GM06990 (cell line): ENCODE measurements at regions not wholly inside any gene's neighbourhood (a gene's known extent, or its start where the extent isn't known, plus 50 kb on each side); places are given as distances from the start of the nearest gene placed in this dataset.
"Not testable (repeated sequence)": the region's sequence is repeated elsewhere in the genome, so short reads cannot be mapped to it uniquely, and the experiment has no call there.

Source experiments
- DNase-seq: peaks from one replicate; pipeline ENCODE4 v3.0.0-alpha.2; 2011; ENCODE audit not compliant: insufficient read length; ENCODE audit errors: extremely low read depth
- H3K27me3 ChIP-seq: replicated peaks from 2 replicates; pipeline ENCODE4 v1.6.0; 2011; ENCODE audit warnings: low read length; ENCODE audit not compliant: control insufficient read depth, insufficient read depth
- H3K36me3 ChIP-seq: 2 replicates; pipeline ENCODE4 v1.5.1; 2011; ENCODE audit warnings: low read length; ENCODE audit not compliant: control insufficient read depth, insufficient read depth
- H3K4me3 ChIP-seq: replicated peaks from 2 replicates; pipeline ENCODE4 v1.5.1; 2011; ENCODE audit warnings: low read depth, mild to moderate bottlenecking, control low read depth, low read length
- TF ChIP-seq, protein P1 (sequence below): IDR thresholded peaks from 2 replicates; pipeline ENCODE4 v1.5.1; 2011; ENCODE audit warnings: low read length, control low read depth, mild to moderate bottlenecking, inconsistent platforms; ENCODE audit not compliant: insufficient read depth, poor library complexity, severe bottlenecking

DNA sequence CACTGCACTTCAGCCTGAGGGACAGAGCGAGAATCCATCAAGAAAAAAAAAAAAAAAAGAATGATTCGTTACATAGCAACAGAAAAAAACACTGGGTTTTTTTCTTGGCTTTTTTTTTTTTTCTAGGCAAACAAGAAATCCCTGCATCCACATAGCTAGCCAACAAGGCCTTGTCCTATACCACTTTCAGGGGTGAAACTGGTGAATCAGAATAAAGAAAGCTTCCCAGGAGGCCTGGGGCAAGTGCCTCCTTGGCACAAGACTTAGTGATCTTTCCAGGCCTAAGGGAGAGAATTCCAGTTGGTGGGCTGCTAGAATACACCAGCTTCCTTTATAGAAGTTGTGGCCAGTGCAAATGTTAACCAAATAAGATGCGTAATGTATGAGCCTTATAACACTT is 90.0 kb downstream of the VCPKMT start:
- Histone ChIP-seq H3K4me3 (no peak overlapping the region), H3K27me3 (no peaks in the 10 kb centered on the region), H3K36me3 (no peaks in the 10 kb centered on the region)
- TF ChIP-seq, protein P1, sequence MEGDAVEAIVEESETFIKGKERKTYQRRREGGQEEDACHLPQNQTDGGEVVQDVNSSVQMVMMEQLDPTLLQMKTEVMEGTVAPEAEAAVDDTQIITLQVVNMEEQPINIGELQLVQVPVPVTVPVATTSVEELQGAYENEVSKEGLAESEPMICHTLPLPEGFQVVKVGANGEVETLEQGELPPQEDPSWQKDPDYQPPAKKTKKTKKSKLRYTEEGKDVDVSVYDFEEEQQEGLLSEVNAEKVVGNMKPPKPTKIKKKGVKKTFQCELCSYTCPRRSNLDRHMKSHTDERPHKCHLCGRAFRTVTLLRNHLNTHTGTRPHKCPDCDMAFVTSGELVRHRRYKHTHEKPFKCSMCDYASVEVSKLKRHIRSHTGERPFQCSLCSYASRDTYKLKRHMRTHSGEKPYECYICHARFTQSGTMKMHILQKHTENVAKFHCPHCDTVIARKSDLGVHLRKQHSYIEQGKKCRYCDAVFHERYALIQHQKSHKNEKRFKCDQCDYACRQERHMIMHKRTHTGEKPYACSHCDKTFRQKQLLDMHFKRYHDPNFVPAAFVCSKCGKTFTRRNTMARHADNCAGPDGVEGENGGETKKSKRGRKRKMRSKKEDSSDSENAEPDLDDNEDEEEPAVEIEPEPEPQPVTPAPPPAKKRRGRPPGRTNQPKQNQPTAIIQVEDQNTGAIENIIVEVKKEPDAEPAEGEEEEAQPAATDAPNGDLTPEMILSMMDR: no peak
- DNase-seq: no peak

DNA sequence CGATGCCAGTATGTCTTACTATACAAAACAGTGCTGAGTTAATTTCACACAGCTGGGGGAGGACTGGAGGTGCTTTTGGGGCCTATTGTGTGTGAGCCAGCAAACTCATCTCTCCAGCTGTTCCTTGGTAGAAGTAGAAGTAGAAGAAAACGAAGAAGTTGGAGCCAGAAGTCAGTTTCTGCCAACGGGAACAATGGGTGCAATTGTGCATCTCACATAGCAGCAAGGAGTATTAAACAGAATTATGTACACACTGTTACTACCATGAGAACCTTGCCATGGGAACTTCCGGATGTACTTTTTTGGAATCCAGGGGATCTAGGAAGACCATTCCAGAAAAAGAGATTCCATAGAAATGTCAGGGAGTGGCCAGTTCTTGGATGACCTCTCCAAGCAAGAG is 88.6 kb downstream of the VCPKMT start:
- H3K27me3 ChIP-seq: no peaks in the 10 kb centered on the region
- TF ChIP-seq, protein P1: no peak
- DNase-seq: no peak
- H3K36me3 ChIP-seq: no peaks in the 10 kb centered on the region
- H3K4me3 ChIP-seq: no peak overlapping the region

DNA sequence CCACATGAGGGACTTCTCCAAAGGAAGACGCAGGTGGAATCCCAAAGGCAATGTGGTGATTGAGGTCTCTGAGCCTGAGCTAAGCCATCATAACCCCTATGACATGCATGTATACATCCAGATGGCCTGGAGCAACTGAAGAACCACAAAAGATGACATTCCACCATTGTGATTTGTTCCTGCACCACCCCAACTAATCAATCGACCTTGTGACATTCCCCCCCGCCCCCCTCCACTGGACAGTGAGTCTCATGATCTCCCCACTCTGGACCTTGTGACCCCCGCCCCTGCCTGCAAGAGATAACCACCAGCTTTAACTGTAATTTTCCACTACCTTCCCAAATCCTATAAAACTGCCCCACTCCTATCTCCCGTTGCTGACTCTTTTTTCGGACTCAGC is 87.9 kb downstream of the VCPKMT start:
- Histone ChIP-seq H3K27me3 (no peaks in the 10 kb centered on the region), H3K4me3 (no peak overlapping the region), H3K36me3 (no peaks in the 10 kb centered on the region)
- TF ChIP-seq, protein P1: no peak
- no peak for DNase-seq

DNA sequence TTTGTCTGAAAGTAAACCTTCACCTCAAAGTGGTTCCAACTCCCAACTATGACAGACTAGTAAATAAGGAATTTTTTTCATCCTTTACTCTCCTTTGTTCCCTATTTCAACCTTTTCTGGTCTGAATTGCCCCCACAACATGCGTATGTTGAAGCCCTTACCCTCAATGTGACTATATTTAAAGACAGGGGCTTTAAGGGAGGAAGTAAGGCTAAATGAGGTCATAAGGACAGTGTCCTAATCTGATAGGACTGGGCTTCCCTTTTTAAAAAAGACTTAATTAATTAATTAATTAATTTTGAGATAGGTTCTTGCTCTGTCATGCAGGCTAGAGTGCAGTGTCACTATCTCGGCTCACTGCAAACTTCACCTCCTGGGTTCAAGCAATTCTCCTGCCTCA is 86.3 kb downstream of the VCPKMT start:
- no peaks in the 10 kb centered on the region for H3K36me3 ChIP-seq
- no peaks in the 10 kb centered on the region for H3K27me3 ChIP-seq

DNA sequence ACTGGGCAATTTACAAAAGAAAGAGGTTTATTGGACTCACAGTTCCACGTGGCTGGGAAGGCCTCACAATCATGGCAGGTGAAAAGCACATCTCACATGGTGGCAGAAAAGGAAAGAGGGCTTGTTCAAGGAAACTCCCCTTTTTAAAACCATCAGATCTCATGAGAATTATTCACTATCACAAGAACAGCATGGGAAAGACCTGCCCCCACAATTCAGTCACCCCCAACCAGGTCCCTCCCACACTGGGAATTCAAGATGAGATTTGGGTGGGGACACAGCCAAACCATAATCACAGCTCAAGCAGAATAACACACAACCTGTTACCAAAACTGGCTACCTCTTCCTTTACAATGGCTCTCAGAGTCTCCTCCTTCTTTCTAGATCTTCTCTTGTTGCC is 85.5 kb downstream of the VCPKMT start:
- not testable (repeated sequence) for H3K27me3 ChIP-seq, H3K4me3 ChIP-seq, DNase-seq, H3K36me3 ChIP-seq

More for the DNA sequence above, 86.3 kb downstream of the VCPKMT start:
- no peak overlapping the region for H3K4me3 ChIP-seq
- DNase-seq: no peak
- TF ChIP-seq, protein P1: no peak

DNA sequence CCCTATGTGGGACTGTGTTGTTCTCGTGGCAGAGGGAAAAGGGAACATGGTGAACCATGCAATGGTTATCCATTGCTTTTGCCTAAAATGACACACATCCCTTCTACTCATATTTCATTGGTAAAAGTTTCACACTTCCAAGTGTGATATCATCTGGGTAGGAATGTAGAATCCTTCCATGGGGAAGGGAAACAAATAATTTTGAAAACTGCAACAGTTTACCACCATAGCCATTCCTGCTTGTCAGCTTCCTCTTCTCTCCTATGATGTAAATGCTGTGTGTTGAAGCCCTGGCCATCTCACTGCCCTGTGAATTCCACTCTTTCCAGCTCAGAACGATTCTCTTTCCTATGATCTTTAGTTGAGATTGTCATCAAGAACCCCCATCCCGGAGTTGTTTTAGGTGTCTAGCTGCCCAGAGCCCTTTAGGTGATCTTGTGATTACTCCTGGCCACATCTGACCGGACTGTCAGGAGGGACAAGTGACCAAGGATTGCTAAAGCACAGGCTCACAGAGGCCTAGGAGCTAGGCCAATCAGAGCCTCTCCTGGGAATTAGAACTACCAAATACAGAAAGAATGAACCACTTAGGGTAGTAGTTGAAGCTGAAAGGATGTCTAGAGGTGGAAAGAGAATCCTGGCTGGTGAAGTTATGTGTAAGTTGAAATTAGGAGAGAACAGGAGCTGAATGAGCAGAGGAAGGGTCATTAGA is 84.6 kb downstream of the VCPKMT start:
- no peaks in the 10 kb centered on the region for H3K36me3 ChIP-seq
- no peak for DNase-seq
- no peaks in the 10 kb centered on the region for H3K27me3 ChIP-seq
- TF ChIP-seq, protein P1: no peak
- no peak overlapping the region for H3K4me3 ChIP-seq

DNA sequence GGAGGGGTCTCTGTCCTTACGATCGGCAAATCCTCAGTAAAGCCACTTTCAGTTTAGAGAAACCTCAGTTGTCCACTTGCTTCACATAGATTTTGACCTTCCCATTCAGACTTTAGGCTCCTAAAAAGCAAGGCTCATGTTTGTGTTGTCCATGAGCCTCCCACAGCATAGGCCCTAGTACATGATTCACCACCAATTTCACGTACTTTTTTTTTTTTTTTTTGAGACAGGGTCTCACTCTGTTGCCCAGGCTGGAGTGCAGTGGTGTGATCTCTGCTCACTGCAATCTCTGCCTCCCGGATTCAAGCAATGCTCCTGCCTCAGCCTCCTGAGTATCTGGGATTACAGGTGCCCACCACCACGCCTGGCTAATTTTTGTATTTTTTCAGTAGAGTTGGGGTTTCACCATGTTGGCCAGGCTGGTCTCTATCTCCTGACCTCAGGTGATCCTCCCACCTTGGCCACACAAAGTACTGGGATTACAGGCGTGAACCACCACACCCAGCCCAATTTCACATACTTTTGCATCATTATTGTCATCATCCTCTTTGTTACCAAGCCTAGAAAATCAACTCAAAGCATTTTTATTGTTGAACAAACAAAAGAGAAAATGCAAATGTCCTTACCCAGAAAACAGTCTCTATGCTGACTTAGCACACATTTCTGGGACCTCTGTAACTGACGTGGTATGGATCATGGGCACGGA is 83.8 kb downstream of the VCPKMT start:
- H3K4me3 ChIP-seq, DNase-seq, H3K36me3 ChIP-seq: not testable (repeated sequence)

More for the DNA sequence above, 83.8 kb downstream of the VCPKMT start:
- H3K27me3 ChIP-seq: not testable (repeated sequence)
